Tibial artery (tissue), 4 donors: ENCODE measurements at regions not wholly inside any gene's neighbourhood (a gene's known extent, or its start where the extent isn't known, plus 50 kb on each side); places are given as distances from the start of the nearest gene placed in this dataset.

Source experiments
- DNase-seq, 2 donors: peaks; one replicate each; pipeline ENCODE4 v3.0.0-alpha.2; 2019
- H3K27ac ChIP-seq, 2 donors: fragments of 200-600 bp; sonication (generic) in 1 of 2; 1 replicate in 1 of 2; 2 replicates in 1 of 2; pipeline ENCODE4 v1.5.1; 2018 to 2019; ENCODE audit warnings: mild to moderate bottlenecking in 1 of 2
- H3K27me3 ChIP-seq, 2 donors: fragments of 200-600 bp; sonication (generic) in 1 of 2; one replicate each; pipeline versions ENCODE4 v1.5.1 to v1.6.0; 2016 to 2019
- H3K36me3 ChIP-seq, 3 donors: fragments of 200-600 bp; sonication (generic) in 2 of 3; one replicate each; pipeline ENCODE4 v1.5.1; 2016 to 2019; ENCODE audit warnings: mild to moderate bottlenecking in 2 of 3
- H3K4me1 ChIP-seq, 4 donors: fragments of 200-600 bp; sonication (generic) in 2 of 4; 1 replicate in 3 of 4; 2 replicates in 1 of 4; pipeline ENCODE4 v1.5.1; 2016 to 2019
- H3K4me3 ChIP-seq, 2 donors: fragments of 200-600 bp; sonication (generic) in 1 of 2; 1 replicate in 1 of 2; 2 replicates in 1 of 2; pipeline ENCODE4 v1.5.1; 2018 to 2019; ENCODE audit warnings: mild to moderate bottlenecking in 2 of 2
- H3K9me3 ChIP-seq, 3 donors: fragments of 200-600 bp; sonication (generic) in 1 of 3; one replicate each; pipeline ENCODE4 v1.5.1; 2016 to 2019
- CTCF ChIP-seq, 2 experiments: fragments of 200-600 bp in 1 of 2; fragments of 450-650 bp in 1 of 2; IDR thresholded peaks; one replicate each; pipeline ENCODE4 v1.5.1; 2017 to 2019; ENCODE audit warnings: antibody characterized with exemption in 2 of 2, mild to moderate bottlenecking in 1 of 2, moderate library complexity in 1 of 2
- intact Hi-C: fragments of 100-400 bp; cut with DNase I; formaldehyde crosslinking; loops from one replicate; pipeline ENCODE4 v1.15.0; 2023; ENCODE audit warnings: low total_unique reads

- intact Hi-C loops: no loop called here
- Histone ChIP-seq H3K4me1 (no peaks in the 10 kb centered on the region), H3K27ac (no peak overlapping the region), H3K9me3 (no peaks in the 10 kb centered on the region), H3K27me3 (peaks cover 0 to 2% of the 10 kb centered on the region in 2 donors), H3K4me3 (no peak overlapping the region), H3K36me3 (no peaks in the 10 kb centered on the region)
- no peak for DNase-seq
- TF ChIP-seq CTCF (IDR thresholded peaks at IDR 0.05): no peak
Measured at GRCh38 chr2:15765686-15766302, 174.1 kb downstream of the DDX1 start.

- Histone ChIP-seq H3K27ac (no peak overlapping the region), H3K4me1 (no peaks in the 10 kb centered on the region), H3K27me3 (peaks cover 0 to 2% of the 10 kb centered on the region in 2 donors), H3K9me3 (no peaks in the 10 kb centered on the region), H3K36me3 (no peaks in the 10 kb centered on the region), H3K4me3 (no peak overlapping the region)
- DNase-seq: no peak
- TF ChIP-seq CTCF (IDR thresholded peaks at IDR 0.05): no peak
- intact Hi-C loops: no loop called here
Measured at GRCh38 chr2:15766303-15766861, 174.0 kb upstream of the MYCN start.

- H3K4me1 ChIP-seq: no peaks in the 10 kb centered on the region
- H3K4me3 ChIP-seq: no peak overlapping the region
- DNase-seq: no peak
- no peak for TF ChIP-seq CTCF (IDR thresholded peaks at IDR 0.05)
- H3K9me3 ChIP-seq: no peaks in the 10 kb centered on the region
- H3K27me3 ChIP-seq: peaks cover 0 to 2% of the 10 kb centered on the region in 2 donors
- intact Hi-C loops: no loop called here
- H3K36me3 ChIP-seq: no peaks in the 10 kb centered on the region
- H3K27ac ChIP-seq: no peak overlapping the region
Measured at GRCh38 chr2:15766911-15767597, 173.3 kb upstream of the MYCN start.

DNA sequence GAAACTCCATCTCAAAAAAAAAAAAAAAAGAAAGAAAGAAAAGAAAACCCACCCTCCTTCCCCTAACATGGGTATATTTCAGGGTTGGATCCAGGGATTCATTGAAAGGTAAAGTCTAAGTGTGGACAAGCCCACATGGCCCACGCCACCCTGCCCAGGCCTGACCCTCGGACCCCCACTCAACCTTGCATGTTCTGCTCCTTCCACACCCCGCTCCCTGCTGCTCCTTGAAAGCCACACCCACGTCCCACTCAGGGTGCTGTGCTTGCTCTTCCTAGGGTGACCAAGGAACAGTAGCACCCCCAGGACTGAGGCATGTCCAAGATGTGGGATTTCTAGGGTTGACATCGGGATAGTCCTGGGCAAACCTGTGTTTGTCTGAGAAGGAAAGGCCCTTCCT lies 172.7 kb upstream of the MYCN start:
- Histone ChIP-seq H3K27me3 (no peaks in the 10 kb centered on the region), H3K4me1 (no peaks in the 10 kb centered on the region), H3K4me3 (no peak overlapping the region), H3K9me3 (no peaks in the 10 kb centered on the region), H3K27ac (no peak overlapping the region), H3K36me3 (no peaks in the 10 kb centered on the region)
- no peak for DNase-seq
- intact Hi-C loops: no loop called here
- TF ChIP-seq CTCF (IDR thresholded peaks at IDR 0.05): no peak

DNA sequence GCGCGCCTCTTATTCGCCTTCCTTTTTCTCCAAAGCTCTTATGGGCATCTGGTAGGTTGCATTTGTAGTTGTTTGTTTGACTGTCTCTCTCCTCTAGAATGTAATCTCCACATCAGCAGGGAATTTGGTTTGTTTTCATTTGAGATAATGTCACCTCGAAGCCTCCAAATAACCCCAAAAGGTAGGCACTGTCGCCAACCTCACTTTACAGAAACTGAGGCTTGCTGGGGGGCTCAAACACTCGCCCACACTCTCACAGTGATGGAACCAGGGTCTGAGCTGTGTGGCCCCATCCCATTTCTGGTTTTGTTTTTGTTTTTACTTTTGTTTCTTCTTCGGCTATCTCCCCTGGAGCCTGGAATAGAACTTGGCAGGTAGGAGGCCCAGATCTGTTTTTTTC lies 172.2 kb upstream of the MYCN start:
- no peak for TF ChIP-seq CTCF (IDR thresholded peaks at IDR 0.05)
- H3K36me3 ChIP-seq: no peaks in the 10 kb centered on the region
- H3K4me3 ChIP-seq: no peak overlapping the region
- H3K9me3 ChIP-seq: no peaks in the 10 kb centered on the region
- H3K27me3 ChIP-seq: no peaks in the 10 kb centered on the region
- intact Hi-C loops: no loop called here
- no peaks in the 10 kb centered on the region for H3K4me1 ChIP-seq
- no peak for DNase-seq
- no peak overlapping the region for H3K27ac ChIP-seq
